ENCODE measurements at regions not wholly inside any gene's neighbourhood (a gene's known extent, or its start where the extent isn't known, plus 50 kb on each side); places are given as distances from the start of the nearest gene placed in this dataset.

- no peak for TF ChIP-seq ZNF687 (IDR thresholded peaks at IDR 0.05)
- no peak for TF ChIP-seq NKRF (conservative IDR thresholded peaks at IDR 0.05)
- TF ChIP-seq STAT1 (conservative IDR thresholded peaks at IDR 0.05) = no peak
- no peak for TF ChIP-seq YY1 (IDR thresholded peaks at IDR 0.05; ENCODE audit: low read depth, low read length)
- TF ChIP-seq CBX5 (IDR thresholded peaks at IDR 0.05; ENCODE audit: low read depth) = no peak
- no peak for TF ChIP-seq RUNX3 (IDR thresholded peaks at IDR 0.05; ENCODE audit: low read length)
- TF ChIP-seq IKZF2 (IDR thresholded peaks at IDR 0.05) = no peak
- no peak for TF ChIP-seq EGR1 (IDR thresholded peaks at IDR 0.05; ENCODE audit: borderline replicate concordance in 1 of 2, low read depth in 2 of 2, low read length in 2 of 2)
- TF ChIP-seq RCOR1 (conservative IDR thresholded peaks at IDR 0.05; ENCODE audit: low read depth, low read length) = no peak
- no peak for TF ChIP-seq CTCF (IDR thresholded peaks at IDR 0.05 in 2 of 3, conservative IDR thresholded peaks at IDR 0.05 in 1 of 3; ENCODE audit: control insufficient read depth in 2 of 3, extremely low read depth in 1 of 3, insufficient read depth in 1 of 3, low read depth in 3 of 3, low read length in 3 of 3)
- TF ChIP-seq GABPA (IDR thresholded peaks at IDR 0.05; ENCODE audit: low read depth) = no peak
- no peak for TF ChIP-seq RELB (IDR thresholded peaks at IDR 0.05; ENCODE audit: low read depth)
Observed at GRCh38 chr16:11488304-11488703, 98.4 kb downstream of the LITAF start (continued).

Measured in GM12878 (cell line).